GM19395 (cell line): ENCODE measurements at regions not wholly inside any gene's neighbourhood (a gene's known extent, or its start where the extent isn't known, plus 50 kb on each side); places are given as distances from the start of the nearest gene placed in this dataset.
"Not testable (repeated sequence)": the region's sequence is repeated elsewhere in the genome, so short reads cannot be mapped to it uniquely, and the experiment has no call there.

Experiments used
- ATAC-seq: cut with Tn5 transposase; IDR thresholded peaks from one replicate; pipeline ENCODE4 v1.9.1; 2021; ENCODE audit warnings: mild to moderate bottlenecking, moderate library complexity; ENCODE audit not compliant: unreplicated experiment

- ATAC-seq, result no peak
Observed at GRCh38 chr3:148532774-148533173, 164.9 kb upstream of the AGTR1 start.

DNA sequence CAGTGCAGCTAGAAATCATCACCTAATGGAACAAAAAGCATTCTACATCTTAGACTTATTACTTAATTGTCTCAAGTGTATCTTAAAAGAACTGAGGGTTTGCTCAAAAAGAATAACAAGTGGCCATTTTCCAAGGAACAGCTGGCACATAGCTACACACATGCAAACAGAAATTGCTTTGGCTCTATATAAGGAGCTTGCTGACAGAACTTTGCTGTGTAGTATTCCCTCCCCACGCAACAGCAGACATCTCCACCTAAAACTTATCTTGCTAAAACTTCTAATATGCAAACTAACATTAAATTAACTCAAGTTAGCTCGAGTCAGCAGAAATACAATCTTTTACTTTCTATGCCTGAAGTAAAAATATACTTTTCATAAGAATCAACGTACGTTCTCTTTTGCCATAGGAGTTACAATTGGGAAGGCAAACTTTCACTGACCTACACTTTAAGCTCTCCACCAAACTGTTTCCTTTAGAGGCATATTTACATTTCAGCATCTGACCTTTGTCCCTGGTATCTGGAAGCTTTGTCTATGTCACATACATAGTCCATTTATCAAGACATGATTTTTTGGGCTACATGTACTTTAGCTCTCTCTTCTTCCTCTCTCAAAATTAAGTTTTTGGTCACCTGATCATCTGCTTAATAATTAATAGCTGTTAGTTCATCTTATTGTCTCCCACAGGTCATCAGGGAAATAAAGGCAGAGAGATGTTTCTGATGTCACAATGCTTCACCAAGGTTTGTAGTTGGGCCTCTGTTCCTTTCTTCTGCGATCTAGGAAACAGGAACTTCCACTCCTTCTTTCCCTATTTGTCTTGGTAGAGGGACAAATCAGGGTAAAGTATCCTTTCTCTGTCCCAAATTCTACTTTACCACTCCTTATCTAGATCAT is 163.4 kb upstream of the AGTR1 start:
- no peak for ATAC-seq

- ATAC-seq, result no peak
Observed at GRCh38 chr3:148535001-148535400, 162.7 kb upstream of the AGTR1 start.

GRCh38 chr3:148540266-148540665 is 157.4 kb upstream of the AGTR1 start:
- ATAC-seq, result no peak

DNA sequence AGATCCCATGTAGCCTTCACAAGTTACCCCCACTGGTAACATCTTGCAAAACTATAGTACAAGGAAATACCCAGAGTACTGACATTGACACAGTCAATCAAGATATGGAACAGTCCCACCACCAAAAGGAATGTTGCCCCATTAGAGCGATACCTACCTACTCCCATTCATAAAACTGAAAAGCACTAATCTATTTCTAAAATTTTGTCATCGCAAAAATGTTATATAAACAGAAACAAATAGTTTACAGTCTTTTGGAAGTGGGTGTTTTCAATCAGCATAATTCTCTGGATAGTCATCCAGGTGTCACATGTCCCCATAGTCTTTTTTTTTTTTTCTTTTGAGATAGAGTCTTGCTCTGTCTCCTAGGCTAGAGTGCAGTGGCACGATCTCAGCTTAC is 156.9 kb upstream of the AGTR1 start:
- ATAC-seq, result no peak

DNA sequence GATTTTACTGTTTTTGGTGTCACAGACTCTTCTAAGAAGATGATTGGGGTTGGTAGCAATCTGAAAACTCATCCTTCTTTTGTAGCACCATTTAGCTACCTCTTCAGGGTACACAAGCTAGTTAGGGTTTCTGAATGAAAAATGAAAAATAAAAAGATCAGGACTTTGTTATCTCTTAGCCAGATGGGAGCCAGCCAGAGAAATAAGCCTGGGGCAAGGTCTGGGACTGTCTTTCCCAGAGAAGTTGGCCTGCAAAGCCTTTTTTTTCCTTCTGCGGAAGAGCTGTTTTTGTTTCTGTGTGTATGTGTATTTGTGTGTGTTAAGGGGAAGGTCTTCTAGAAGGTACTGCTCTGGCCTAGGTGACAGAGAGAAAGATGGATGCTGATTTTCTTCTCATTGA is 150.7 kb upstream of the AGTR1 start:
- ATAC-seq, result no peak

GRCh38 chr3:148551767-148552260 is 145.9 kb upstream of the AGTR1 start:
- ATAC-seq, result no peak

- ATAC-seq, result no peak
Observed at GRCh38 chr3:148554367-148554766, 143.3 kb upstream of the AGTR1 start.

GRCh38 chr3:148556664-148557063 is 141.0 kb upstream of the AGTR1 start:
- no peak for ATAC-seq

DNA sequence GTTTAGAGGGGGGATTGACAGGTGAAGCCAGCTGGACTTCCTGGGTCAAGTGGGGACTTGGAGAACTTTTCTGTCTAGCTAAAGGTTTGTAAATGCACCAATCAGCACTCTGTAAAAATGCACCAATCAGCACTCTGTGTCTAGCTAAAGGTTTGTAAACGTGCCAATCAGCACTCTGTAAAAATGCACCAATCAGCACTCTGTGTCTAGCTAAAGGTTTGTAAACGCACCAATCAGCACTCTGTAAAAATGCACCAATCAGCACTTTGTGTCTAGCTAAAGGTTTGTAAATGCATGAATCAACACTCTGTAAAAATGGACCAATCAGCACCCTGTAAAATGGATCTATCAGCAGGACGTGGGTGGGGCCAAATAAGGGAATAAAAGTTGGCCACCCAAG is 120.1 kb upstream of the AGTR1 start:
- ATAC-seq, result not testable (repeated sequence)

GRCh38 chr3:148582126-148582525 is 115.6 kb upstream of the AGTR1 start:
- ATAC-seq, result no peak

DNA sequence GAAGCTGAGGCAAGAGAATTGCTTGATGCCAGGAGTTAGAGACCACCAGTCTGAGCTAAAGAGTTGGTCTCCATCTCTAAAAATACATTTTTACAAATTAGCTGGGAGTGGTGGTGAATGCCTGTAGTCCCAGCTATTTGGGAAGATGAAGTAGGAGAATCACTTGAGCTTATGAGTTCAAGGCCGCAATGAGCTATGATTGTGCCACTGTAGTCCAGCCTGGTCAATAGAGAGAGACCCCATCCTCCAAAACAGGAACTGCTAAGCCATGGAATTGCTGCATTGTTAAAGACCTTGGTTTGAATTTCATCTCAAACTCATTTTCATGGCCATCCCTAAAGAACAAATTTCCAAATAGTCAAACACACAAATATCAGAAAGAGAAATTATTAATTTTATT is 113.9 kb upstream of the AGTR1 start:
- ATAC-seq, result no peak

DNA sequence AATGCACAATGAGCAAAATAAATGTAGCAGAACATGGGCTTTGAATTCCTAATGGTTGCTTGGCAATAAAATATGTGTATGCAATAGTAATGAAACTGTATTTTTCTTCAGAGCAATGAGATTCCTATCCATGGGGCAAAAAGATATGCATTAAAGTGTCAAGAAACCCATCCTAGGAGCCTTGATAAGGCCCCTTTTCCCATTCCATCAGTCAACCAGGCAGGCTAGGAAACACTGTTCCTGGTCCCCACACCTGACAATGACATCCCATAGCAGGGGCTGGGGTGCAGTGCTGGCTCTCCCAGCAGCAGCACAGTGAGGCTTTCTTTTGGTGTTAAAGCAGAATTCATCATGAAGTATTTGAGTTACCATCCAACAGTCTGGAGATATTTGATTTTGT is 113.3 kb upstream of the AGTR1 start:
- no peak for ATAC-seq

DNA sequence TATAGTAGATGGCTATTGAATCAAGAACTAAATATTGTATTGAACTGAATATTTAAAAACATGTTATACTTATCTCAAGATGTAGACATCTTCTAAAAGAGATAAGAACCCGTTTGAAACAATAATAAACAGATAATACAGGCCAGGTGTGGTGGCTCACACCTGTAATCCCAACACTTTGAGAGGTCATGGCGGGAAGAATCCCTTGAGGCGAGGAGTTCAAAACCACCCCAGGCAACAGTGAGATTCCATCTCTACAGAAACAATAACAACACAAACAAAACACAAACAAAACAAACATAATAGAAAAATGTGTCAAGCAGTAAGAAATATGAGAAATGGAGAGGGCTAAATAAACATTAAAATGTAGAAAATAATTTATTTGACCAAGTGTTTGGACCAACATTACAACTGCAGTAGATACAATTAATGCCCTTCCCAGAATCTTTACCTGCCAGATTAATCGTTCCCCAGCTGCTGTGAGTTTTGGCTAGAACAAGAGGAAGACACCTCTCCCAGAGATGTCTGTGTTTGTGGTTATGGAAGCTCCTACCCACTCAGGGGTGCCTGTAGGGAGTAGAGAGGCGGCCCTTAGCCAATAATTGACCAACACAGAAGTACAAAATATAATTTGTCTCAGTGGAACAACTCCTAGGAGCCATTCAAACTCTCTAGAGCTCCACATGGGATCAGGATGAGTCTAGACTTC is 111.9 kb upstream of the AGTR1 start:
- no peak for ATAC-seq

DNA sequence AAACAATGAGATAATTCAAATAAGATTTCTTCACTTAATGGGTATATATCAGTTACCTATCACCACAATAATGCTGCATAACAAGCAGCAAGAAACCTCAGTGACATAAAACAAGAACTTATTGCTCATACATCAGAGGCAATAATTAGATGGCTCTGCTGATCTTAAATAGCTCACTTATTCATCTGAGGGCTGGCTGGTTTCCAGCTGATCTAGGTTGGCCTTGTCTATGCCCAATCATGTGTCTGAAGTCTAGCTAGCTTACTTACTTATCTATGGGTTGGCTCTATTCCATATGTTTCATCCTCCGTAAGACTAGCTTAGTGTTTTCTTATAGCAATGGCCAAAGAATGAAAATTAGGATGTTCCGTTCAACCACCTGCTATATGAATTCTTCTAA is 109.4 kb upstream of the AGTR1 start:
- ATAC-seq, result no peak

GRCh38 chr3:148591525-148591924 is 106.2 kb upstream of the AGTR1 start:
- ATAC-seq, result no peak

DNA sequence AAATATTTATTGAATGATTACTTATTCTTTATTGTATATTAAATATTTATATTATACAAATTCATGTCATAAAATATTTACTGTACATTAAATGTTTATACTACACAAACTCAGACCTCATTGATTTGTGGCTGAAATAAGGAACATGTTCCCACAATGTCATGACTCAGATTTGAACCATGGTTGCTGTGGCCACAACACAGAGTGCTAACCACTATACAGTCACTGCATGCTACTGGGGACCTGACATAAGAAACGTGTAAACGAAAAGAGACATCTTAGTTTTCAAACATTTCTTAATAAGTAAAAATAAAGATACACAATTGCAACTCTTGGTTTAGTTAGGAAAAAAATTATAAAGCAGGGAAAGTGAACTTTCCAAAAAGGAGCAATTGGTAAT is 99.1 kb upstream of the AGTR1 start:
- no peak for ATAC-seq

DNA sequence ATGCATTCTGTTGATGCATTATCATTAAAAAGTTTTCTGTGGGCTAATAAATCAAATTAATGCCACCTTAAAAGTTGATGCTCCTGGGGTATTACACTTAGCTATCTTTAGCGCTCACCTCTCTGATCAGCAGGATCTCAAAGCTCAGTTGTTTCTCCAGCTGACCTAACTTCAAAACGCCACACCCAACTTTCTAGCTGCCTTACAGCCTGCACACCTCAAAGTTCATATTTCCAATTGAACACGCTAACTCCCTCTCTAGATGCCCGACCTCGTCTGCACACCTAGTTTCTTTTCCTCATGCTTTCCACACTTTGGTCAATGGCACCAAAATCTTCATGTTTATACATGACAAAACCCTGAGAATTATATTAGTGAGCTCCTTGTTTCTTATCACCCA is 98.2 kb upstream of the AGTR1 start:
- no peak for ATAC-seq

DNA sequence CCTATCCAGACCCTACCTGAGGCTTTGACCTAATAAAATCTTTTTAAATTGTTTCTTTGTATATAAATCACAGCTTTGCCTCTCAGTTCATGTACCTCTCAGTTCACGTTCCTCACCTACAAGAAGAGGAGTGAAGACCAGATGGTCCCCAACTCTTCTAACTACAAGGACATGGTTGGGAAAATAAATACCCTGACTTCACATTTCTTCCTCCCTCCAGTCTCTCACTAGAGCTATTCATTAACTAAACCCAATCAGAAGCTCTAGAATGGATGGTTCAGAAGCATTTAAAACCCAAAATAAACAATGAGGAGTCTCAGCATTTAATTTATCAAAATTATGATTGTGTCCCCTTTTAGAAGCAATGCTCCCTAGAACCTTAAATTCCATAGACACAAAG is 97.3 kb upstream of the AGTR1 start:
- no peak for ATAC-seq

DNA sequence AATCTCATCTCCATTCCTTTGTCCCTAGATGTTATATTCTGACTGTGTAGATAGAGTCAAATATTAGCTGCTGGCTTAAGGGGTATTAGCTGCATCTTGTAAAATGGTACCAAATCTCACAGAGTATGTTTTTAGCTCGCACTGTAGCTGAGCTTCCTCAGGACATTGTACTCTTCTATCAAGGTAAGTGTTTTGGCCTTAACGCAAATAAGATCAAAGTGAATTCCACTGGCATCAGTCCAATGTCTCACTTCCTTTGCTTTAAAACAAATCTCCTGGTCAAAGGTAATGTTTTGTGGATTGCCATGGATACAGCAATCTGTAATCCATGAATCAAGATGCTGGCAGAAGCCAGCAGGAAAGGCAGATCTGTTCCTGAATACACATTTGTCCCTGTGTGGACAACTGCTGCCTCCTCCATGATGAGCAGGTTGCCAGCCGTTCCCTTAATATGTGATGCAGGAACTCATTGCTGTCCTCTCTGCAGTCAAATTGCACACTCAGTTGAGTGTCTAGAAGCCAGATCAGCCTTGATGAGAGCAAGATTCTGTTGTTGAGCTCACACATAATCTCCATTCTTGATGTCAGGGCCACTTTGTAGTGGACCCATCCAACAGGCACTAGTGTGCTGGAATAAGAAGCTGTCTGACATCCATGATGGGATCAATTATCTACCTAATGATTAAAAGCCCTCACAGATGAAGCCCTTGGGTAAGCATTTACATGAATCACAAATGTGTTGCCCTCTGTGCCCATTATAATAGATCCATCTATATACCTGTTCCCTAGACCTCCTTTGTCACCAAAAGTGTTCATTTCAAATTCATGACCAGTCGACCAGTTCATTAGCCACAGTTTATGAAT is 96.6 kb upstream of the AGTR1 start:
- no peak for ATAC-seq
